HEK293 (cell line): ENCODE measurements at regions not wholly inside any gene's neighbourhood (a gene's known extent, or its start where the extent isn't known, plus 50 kb on each side); places are given as distances from the start of the nearest gene placed in this dataset.

Source experiments
- CTCF ChIP-seq: fragments of 450-650 bp; formaldehyde crosslinking; IDR thresholded peaks from 2 replicates; pipeline ENCODE4 v1.5.1; 2016; ENCODE audit warnings: missing biosample characterization, missing genetic modification characterization
- KLF10 ChIP-seq: fragments of 450-650 bp; IDR thresholded peaks from 2 replicates; pipeline ENCODE4 v1.5.1; 2018; ENCODE audit warnings: missing biosample characterization, mild to moderate bottlenecking, missing genetic modification characterization
- MZF1 ChIP-seq: fragments of 450-650 bp; formaldehyde crosslinking; IDR thresholded peaks from 2 replicates; pipeline ENCODE4 v1.5.1; 2017; ENCODE audit warnings: missing biosample characterization, missing genetic modification characterization, borderline replicate concordance
- PATZ1 ChIP-seq: fragments of 450-650 bp; formaldehyde crosslinking; IDR thresholded peaks from 2 replicates; pipeline ENCODE4 v1.5.1; 2016; ENCODE audit warnings: missing biosample characterization, missing genetic modification characterization
- REST ChIP-seq: fragments of 450-650 bp; formaldehyde crosslinking; IDR thresholded peaks from 2 replicates; pipeline ENCODE4 v1.5.1; 2016; ENCODE audit warnings: missing biosample characterization, missing genetic modification characterization
- SETDB1 ChIP-seq: IDR thresholded peaks from one replicate; pipeline ENCODE4 v1.6.1; 2017; ENCODE audit warnings: mild to moderate bottlenecking, low read length, moderate library complexity, mixed read lengths; ENCODE audit not compliant: insufficient read length
- ZEB2 ChIP-seq: fragments of 450-650 bp; formaldehyde crosslinking; IDR thresholded peaks from 2 replicates; pipeline ENCODE4 v1.5.1; 2016; ENCODE audit warnings: missing biosample characterization, missing genetic modification characterization
- ZFP41 ChIP-seq: fragments of 450-650 bp; formaldehyde crosslinking; IDR thresholded peaks from 2 replicates; pipeline ENCODE4 v1.5.1; 2016; ENCODE audit warnings: missing biosample characterization, missing genetic modification characterization, borderline replicate concordance
- ZIC2 ChIP-seq: fragments of 450-650 bp; formaldehyde crosslinking; IDR thresholded peaks from 2 replicates; pipeline ENCODE4 v1.5.1; 2016; ENCODE audit warnings: missing biosample characterization, missing genetic modification characterization
- ZNF132 ChIP-seq: fragments of 450-650 bp; formaldehyde crosslinking; IDR thresholded peaks from 2 replicates; pipeline ENCODE4 v1.5.1; 2017; ENCODE audit warnings: missing biosample characterization, missing genetic modification characterization, borderline replicate concordance
- ZNF138 ChIP-seq: fragments of 450-650 bp; formaldehyde crosslinking; IDR thresholded peaks from 2 replicates; pipeline ENCODE4 v1.5.1; 2016; ENCODE audit warnings: missing biosample characterization, missing genetic modification characterization, borderline replicate concordance
- ZNF19 ChIP-seq: fragments of 450-650 bp; formaldehyde crosslinking; IDR thresholded peaks from 2 replicates; pipeline ENCODE4; 2016; ENCODE audit warnings: missing biosample characterization, missing genetic modification characterization, low read depth

GRCh38 chr9:87350915-87351314 is 146.8 kb upstream of the DAPK1 start:
- TF ChIP-seq CTCF (tag by site-specific recombination) (no peak), ZNF19 (tag by site-specific recombination) (no peak), ZNF132 (tag by site-specific recombination) (no peak), ZEB2 (tag by site-specific recombination) (no peak), SETDB1 (no peak), REST (tag by site-specific recombination) (no peak), ZFP41 (no peak), ZIC2 (tag by site-specific recombination) (no peak), ZNF138 (tag by site-specific recombination) (no peak), PATZ1 (tag by site-specific recombination) (no peak), KLF10 (tag by site-specific recombination) (no peak), MZF1 (tag by site-specific recombination) (no peak)
